ENCODE measurements at regions not wholly inside any gene's neighbourhood (a gene's known extent, or its start where the extent isn't known, plus 50 kb on each side); places are given as distances from the start of the nearest gene placed in this dataset.

DNA sequence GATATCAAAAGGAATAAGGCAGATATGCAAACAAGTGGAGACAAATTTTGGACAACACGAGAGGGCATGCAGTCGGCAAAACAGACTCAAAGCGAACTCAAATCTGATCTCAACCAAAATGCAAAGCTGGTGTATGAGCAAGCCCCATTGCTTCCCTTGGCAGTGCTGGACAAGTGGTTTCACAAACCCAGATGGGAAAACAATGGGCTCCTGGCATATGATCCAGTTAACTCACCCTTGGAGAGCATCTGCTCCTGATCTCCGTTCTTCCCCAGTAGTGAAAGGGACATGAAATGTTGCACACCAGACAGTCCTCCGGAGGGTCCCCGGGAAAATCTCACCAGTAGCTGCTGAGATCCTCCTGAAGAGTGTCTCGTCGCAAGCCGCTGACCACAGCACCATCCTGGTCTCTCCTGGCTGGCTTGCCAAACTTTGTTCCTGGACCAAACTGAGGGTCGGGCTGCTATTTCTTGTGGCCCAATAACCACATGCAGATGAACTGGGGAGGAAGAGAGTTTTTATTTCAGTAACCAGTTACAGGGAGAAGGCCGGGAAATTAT, 84.3 kb upstream of the THBS2 start:
- no peaks in the 10 kb centered on the region for H3K9me3 Mint-ChIP-seq
- no peak overlapping the region for H3K27ac Mint-ChIP-seq
- no peaks in the 10 kb centered on the region for H3K4me1 Mint-ChIP-seq
- H3K27me3 Mint-ChIP-seq: peaks cover 2% of the 10 kb centered on the region
- H3K4me3 Mint-ChIP-seq: no peak overlapping the region
- no peaks in the 10 kb centered on the region for H3K36me3 Mint-ChIP-seq

DNA sequence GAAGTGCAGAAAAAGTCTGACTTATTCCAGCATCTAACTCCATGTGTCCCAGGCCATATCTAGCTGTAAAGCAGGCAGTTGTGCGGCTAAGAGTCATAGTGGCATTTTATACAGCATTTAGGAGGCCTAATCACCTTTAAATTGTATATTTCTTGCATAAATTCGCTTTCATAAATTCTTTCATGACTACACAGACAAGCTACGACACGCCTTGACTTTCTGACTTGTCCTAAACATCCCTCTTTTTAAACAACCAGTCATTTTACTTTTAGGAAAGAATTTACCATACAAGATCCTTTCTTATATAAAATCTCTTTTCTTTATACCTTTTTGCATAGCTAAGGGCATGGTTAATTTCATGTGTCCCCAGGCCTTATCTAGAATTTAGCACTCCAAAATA, 81.7 kb upstream of the THBS2 start:
- no peaks in the 10 kb centered on the region for H3K36me3 Mint-ChIP-seq
- no peak overlapping the region for H3K4me3 Mint-ChIP-seq
- peaks cover 4% of the 10 kb centered on the region for H3K27me3 Mint-ChIP-seq
- no peaks in the 10 kb centered on the region for H3K9me3 Mint-ChIP-seq
- H3K27ac Mint-ChIP-seq: no peak overlapping the region
- H3K4me1 Mint-ChIP-seq: no peaks in the 10 kb centered on the region

DNA sequence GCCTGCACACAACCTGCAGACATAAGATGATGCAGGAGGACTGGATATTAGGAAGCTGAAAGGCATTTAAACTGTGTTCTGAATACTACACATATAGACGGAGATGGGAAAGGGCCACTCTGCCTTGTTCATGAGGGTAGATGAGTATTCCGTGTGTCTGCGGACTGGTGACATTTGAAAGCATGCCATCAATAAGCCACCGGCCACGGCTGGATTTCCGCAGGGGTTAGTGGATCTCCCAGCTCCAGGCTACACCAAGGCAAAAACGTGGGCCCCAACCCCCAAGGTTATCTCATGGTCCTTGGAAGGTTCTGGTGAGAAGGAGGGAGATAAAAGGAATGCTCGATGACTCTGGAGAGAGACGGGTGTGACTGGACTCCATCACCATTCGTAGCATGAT, 78.6 kb upstream of the THBS2 start:
- Mint-ChIP-seq H3K4me1 (no peaks in the 10 kb centered on the region), H3K27me3 (peaks cover 4% of the 10 kb centered on the region), H3K4me3 (no peak overlapping the region), H3K36me3 (no peaks in the 10 kb centered on the region), H3K9me3 (peaks cover 0 to 7% (median 3%) of the 10 kb centered on the region in 3 donors), H3K27ac (no peak overlapping the region)

GRCh38 chr6:169328112-169328801, 74.6 kb upstream of the THBS2 start:
- peaks cover 0 to 7% (median 3%) of the 10 kb centered on the region in 3 donors for H3K9me3 Mint-ChIP-seq
- no peaks in the 10 kb centered on the region for H3K4me1 Mint-ChIP-seq
- peaks cover 6% of the 10 kb centered on the region for H3K27me3 Mint-ChIP-seq
- no peak overlapping the region for H3K4me3 Mint-ChIP-seq
- no peaks in the 10 kb centered on the region for H3K36me3 Mint-ChIP-seq
- no peak overlapping the region for H3K27ac Mint-ChIP-seq

- Mint-ChIP-seq H3K27me3 (peaks cover 2% of the 10 kb centered on the region), H3K4me3 (no peak overlapping the region), H3K36me3 (no peaks in the 10 kb centered on the region), H3K9me3 (peaks cover 0 to 7% (median 3%) of the 10 kb centered on the region in 3 donors), H3K4me1 (no peaks in the 10 kb centered on the region), H3K27ac (no peak overlapping the region)
These were observed 72.6 kb upstream of the THBS2 start for GRCh38 chr6:169326067-169326799.

- Mint-ChIP-seq H3K36me3 (no peaks in the 10 kb centered on the region), H3K27ac (no peak overlapping the region), H3K27me3 (peaks cover 2% of the 10 kb centered on the region), H3K9me3 (peaks cover 0 to 7% (median 3%) of the 10 kb centered on the region in 3 donors), H3K4me3 (no peak overlapping the region), H3K4me1 (no peaks in the 10 kb centered on the region)
These were observed 71.2 kb upstream of the THBS2 start for GRCh38 chr6:169324656-169325459.

DNA sequence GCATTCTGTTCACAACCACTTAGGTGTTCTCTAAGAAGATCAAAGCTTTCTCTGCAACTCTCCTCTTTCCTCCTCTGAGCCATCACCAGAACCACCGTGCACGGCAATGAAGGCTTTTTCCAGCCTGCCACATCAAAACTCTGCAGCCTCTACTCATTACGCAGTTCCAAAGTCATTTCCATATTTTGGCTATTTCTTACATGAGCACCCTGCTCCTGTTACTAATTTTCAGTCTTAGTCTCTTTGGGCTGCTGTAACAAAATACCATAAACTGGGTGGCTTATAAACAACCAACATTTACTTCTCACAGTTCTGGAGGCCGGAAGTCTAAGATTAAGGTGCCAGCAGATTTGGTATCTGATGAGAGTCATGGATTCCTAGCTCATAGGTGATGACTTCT, 70.4 kb upstream of the THBS2 start:
- H3K4me3 Mint-ChIP-seq: no peak overlapping the region
- H3K9me3 Mint-ChIP-seq: peaks cover 0 to 4% (median 0%) of the 10 kb centered on the region in 3 donors
- H3K36me3 Mint-ChIP-seq: no peaks in the 10 kb centered on the region
- no peaks in the 10 kb centered on the region for H3K4me1 Mint-ChIP-seq
- peaks cover 2% of the 10 kb centered on the region for H3K27me3 Mint-ChIP-seq
- no peak overlapping the region for H3K27ac Mint-ChIP-seq

DNA sequence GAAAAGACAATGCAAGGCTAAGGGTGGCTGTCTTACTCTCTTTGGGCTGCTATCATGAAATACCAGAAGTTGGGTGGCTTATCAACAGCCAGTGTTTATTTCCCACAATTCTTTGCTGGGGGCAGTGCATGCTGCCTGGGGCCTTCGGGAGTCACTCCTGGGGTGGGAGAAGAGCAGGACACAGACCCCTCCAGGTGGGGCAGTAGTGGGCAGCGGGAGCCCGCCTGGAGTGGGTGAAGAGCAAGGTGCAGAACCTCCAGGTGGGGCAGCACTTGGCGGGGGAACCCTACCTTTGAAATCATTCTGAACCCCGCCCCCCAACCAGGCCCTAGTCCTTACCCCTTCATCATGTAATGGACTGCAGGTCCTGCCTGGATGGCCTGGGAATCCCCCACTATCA, 69.6 kb upstream of the THBS2 start:
- Mint-ChIP-seq H3K4me3 (no peak overlapping the region), H3K27me3 (peaks cover 2% of the 10 kb centered on the region), H3K4me1 (no peaks in the 10 kb centered on the region), H3K9me3 (peaks cover 0 to 4% (median 0%) of the 10 kb centered on the region in 3 donors), H3K27ac (no peak overlapping the region), H3K36me3 (no peaks in the 10 kb centered on the region)

DNA sequence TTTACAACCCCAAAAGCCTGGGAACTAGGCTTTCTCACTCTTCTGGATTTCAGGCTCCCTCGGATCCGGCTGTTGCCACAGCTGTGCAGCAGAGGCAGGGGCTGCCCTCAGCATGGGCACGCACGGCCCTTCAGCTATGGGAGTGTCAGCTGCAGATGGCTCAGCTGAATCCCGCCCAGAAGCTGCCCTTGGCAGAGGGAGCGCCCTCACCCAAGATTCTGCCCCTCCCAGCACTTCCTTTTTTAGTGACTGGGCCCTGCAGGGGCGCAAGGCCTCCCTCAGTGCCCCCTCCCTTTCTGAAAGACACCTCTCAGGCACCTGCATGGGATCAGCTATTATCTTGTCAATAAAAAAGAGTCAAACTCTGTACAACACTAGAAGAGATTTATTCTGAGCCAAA, 67.9 kb upstream of the THBS2 start:
- no peak overlapping the region for H3K4me3 Mint-ChIP-seq
- H3K4me1 Mint-ChIP-seq: no peaks in the 10 kb centered on the region
- no peaks in the 10 kb centered on the region for H3K36me3 Mint-ChIP-seq
- peaks cover 0 to 2% (median 0%) of the 10 kb centered on the region in 3 donors for H3K9me3 Mint-ChIP-seq
- peaks cover 2% of the 10 kb centered on the region for H3K27me3 Mint-ChIP-seq
- no peak overlapping the region for H3K27ac Mint-ChIP-seq

GRCh38 chr6:169320013-169320412, 66.4 kb upstream of the THBS2 start:
- peaks cover 0 to 2% (median 0%) of the 10 kb centered on the region in 3 donors for H3K9me3 Mint-ChIP-seq
- no peaks in the 10 kb centered on the region for H3K36me3 Mint-ChIP-seq
- H3K27me3 Mint-ChIP-seq: peaks cover under 1% of the 10 kb centered on the region
- H3K4me1 Mint-ChIP-seq: no peaks in the 10 kb centered on the region
- no peak overlapping the region for H3K27ac Mint-ChIP-seq
- no peak overlapping the region for H3K4me3 Mint-ChIP-seq

GRCh38 chr6:169317441-169318202, 64.0 kb upstream of the THBS2 start:
- Mint-ChIP-seq H3K27ac (no peak overlapping the region), H3K9me3 (peaks cover 0 to 2% (median 0%) of the 10 kb centered on the region in 3 donors), H3K4me1 (no peaks in the 10 kb centered on the region), H3K27me3 (no peaks in the 10 kb centered on the region), H3K4me3 (no peak overlapping the region), H3K36me3 (no peaks in the 10 kb centered on the region)

GRCh38 chr6:169316651-169317050, 63.0 kb upstream of the THBS2 start:
- no peaks in the 10 kb centered on the region for H3K4me1 Mint-ChIP-seq
- H3K36me3 Mint-ChIP-seq: no peaks in the 10 kb centered on the region
- no peaks in the 10 kb centered on the region for H3K27me3 Mint-ChIP-seq
- peaks cover 0 to 6% (median 0%) of the 10 kb centered on the region in 3 donors for H3K9me3 Mint-ChIP-seq
- H3K4me3 Mint-ChIP-seq: no peak overlapping the region
- no peak overlapping the region for H3K27ac Mint-ChIP-seq

DNA sequence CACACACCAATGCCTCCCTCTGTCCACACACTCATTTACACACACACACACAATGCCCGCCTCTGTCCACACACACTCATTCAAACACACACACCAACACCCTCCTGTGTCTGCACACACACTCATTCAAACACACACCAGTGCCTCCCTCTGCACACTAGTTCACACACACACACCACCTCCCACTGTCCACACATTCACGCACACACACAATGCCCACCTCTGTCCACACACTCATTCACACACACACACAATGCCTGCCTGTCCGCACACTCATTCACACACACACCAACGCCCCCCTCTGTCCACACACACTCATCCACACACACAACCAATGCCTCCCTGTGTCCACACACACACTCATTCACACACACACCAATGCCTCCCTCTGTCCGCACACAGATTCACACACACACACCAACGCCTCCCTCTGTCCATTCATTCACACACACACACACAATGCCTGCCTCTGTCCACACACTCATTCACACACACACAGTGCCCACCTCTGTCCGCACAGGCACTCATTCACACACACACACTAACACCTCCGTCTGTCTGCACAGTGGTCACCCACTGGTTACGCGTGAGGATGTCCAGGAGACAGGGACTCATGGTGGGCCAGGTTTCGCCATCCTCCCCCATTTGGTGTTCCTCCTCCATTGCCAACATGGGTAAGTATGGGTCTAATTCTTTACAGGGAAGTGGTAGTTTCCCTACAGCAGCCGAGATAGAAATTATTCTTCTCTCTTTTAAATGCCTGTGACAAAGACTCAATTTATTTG, 62.4 kb upstream of the THBS2 start:
- Mint-ChIP-seq H3K27me3 (no peaks in the 10 kb centered on the region), H3K36me3 (no peaks in the 10 kb centered on the region), H3K9me3 (peaks cover 0 to 6% (median 0%) of the 10 kb centered on the region in 3 donors), H3K4me1 (no peaks in the 10 kb centered on the region), H3K27ac (no peak overlapping the region), H3K4me3 (no peak overlapping the region)

All from IgD-negative memory B cell (primary cell).